HCT116 (cell line): ENCODE measurements at regions not wholly inside any gene's neighbourhood (a gene's known extent, or its start where the extent isn't known, plus 50 kb on each side); places are given as distances from the start of the nearest gene placed in this dataset.

ENCODE experiments used
- ATAC-seq: fragments of 200-7000 bp; cut with Tn5 transposase; 2 replicates; pipeline ENCODE4 v1.9.1; 2020; ENCODE audit warnings: mild to moderate bottlenecking, moderate library complexity
- BruUV-seq: library from RNA; stranded (reverse); fragments of 400-500 nt; replicated peaks from 2 replicates; lab custom pipeline; 2021; lab: Mats Ljungman, UMichigan
- CTCF ChIA-PET: fragments of 300-600 bp; sonication (Branson Sonifier 250); formaldehyde crosslinking; loops from one replicate; lab custom pipeline; 2021; ENCODE audit warnings: antibody characterized with exemption; lab: Charles Lee
- POLR2A ChIA-PET: fragments of 300-600, 350-600 bp; sonication (Branson Sonifier 250); formaldehyde crosslinking; loops from one replicate; lab custom pipeline; 2021; ENCODE audit warnings: antibody characterized with exemption; lab: Charles Lee
- RAD21 ChIA-PET, 2 experiments: fragments of 300-600 bp; sonication (Branson Sonifier 250); formaldehyde crosslinking; loops; one replicate each; lab custom pipeline; 2023; ENCODE audit warnings: low total read pairs in 2 of 2; ENCODE audit not compliant: uncharacterized antibody in 2 of 2, unreplicated experiment in 2 of 2, low non-redundant PET in 1 of 2; lab: Charles Lee
- DNase-seq: peaks from one replicate; pipeline ENCODE4 v3.0.0-alpha.2; 2010; ENCODE audit warnings: low read depth, low spot score
- H2AFZ ChIP-seq: fragments of 200-600 bp; shearing (Covaris generic), sonication (generic); 2 replicates; pipeline ENCODE4 v1.6.1; 2017; ENCODE audit warnings: low read depth, mixed run types, mixed read lengths, antibody characterized with exemption, low read length; ENCODE audit not compliant: poor library complexity, severe bottlenecking
- H3K27ac ChIP-seq: 2 replicates; pipeline ENCODE4 v1.5.1; 2012; ENCODE audit warnings: low read depth, low read length
- H3K27me3 ChIP-seq: fragments of 200-600 bp; sonication (generic); 2 replicates; pipeline ENCODE4 v1.6.1; 2016; ENCODE audit warnings: mixed run types, low read length, mixed read lengths; ENCODE audit not compliant: insufficient read depth
- H3K36me3 ChIP-seq, 2 experiments: fragments of 200-500 bp in 1 of 2; fragments of 200-600 bp in 1 of 2; sonication (Bioruptor generic) in 1 of 2; sonication (generic) in 1 of 2; 2 replicates each; pipeline versions ENCODE4 v1.5.1 to v1.6.1; 2014 to 2016; ENCODE audit warnings: low read length in 2 of 2, inconsistent platforms in 1 of 2, mixed read lengths in 1 of 2, mixed run types in 1 of 2; ENCODE audit not compliant: insufficient read depth in 2 of 2, control insufficient read depth in 1 of 2
- H3K4me1 ChIP-seq, 2 experiments: fragments of 200-600 bp in 1 of 2; sonication (generic) in 1 of 2; 2 replicates each; pipeline versions ENCODE4 v1.5.1 to v1.6.1; 2012 to 2017; ENCODE audit warnings: low read length in 2 of 2, inconsistent platforms in 1 of 2, mild to moderate bottlenecking in 1 of 2, mixed read lengths in 1 of 2, mixed run types in 1 of 2, moderate library complexity in 1 of 2; ENCODE audit not compliant: insufficient read depth in 2 of 2, control insufficient read depth in 1 of 2
- H3K4me2 ChIP-seq: fragments of 200-600 bp; sonication (generic); 2 replicates; pipeline ENCODE4 v1.6.1; 2017; ENCODE audit warnings: mixed run types, low read length, mixed read lengths
- H3K4me3 ChIP-seq, 2 experiments: fragments of 200-600 bp in 1 of 2; sonication (generic) in 1 of 2; replicated peaks in 1 of 2; 2 replicates each; pipeline ENCODE4 v1.5.1; 2011 to 2016; ENCODE audit warnings: low read length in 2 of 2, control low read depth in 1 of 2, low read depth in 1 of 2, mild to moderate bottlenecking in 1 of 2, mixed read lengths in 1 of 2, mixed run types in 1 of 2
- H3K79me2 ChIP-seq: fragments of 200-600 bp; sonication (generic); 2 replicates; pipeline ENCODE4 v1.6.1; 2017; ENCODE audit warnings: mild to moderate bottlenecking, mixed run types, low read length, moderate library complexity, mixed read lengths; ENCODE audit not compliant: insufficient read depth
- H3K9ac ChIP-seq: fragments of 200-600 bp; sonication (generic); 2 replicates; pipeline ENCODE4 v1.6.1; 2016; ENCODE audit warnings: low read length, mixed read lengths
- H3K9me2 ChIP-seq: fragments of 200-600 bp; sonication (generic), shearing (Covaris generic); 2 replicates; pipeline ENCODE4 v1.6.1; 2017; ENCODE audit warnings: mixed run types, mild to moderate bottlenecking, moderate library complexity; ENCODE audit not compliant: insufficient read depth
- H3K9me3 ChIP-seq, 2 experiments: fragments of 200-500 bp in 1 of 2; fragments of 200-600 bp in 1 of 2; sonication (Bioruptor generic) in 1 of 2; sonication (generic) in 1 of 2; 2 replicates each; pipeline ENCODE4 v1.6.1; 2014 to 2017; ENCODE audit warnings: low read length in 2 of 2, mixed read lengths in 2 of 2, inconsistent platforms in 1 of 2, low read depth in 1 of 2, mild to moderate bottlenecking in 1 of 2, mixed run types in 1 of 2, moderate library complexity in 1 of 2; ENCODE audit not compliant: control insufficient read depth in 1 of 2, insufficient read depth in 1 of 2
- H4K20me1 ChIP-seq: fragments of 200-600 bp; sonication (generic), shearing (Covaris generic); 2 replicates; pipeline ENCODE4 v1.6.1; 2017; ENCODE audit warnings: mixed run types, mild to moderate bottlenecking, moderate library complexity; ENCODE audit not compliant: insufficient read depth
- CBX3 ChIP-seq: IDR thresholded peaks from 2 replicates; pipeline ENCODE4 v1.6.1; 2012; ENCODE audit warnings: low read depth
- EGR1 ChIP-seq: IDR thresholded peaks from 2 replicates; pipeline ENCODE4 v1.6.1; 2012; ENCODE audit warnings: low read depth
- ELF1 ChIP-seq: IDR thresholded peaks from 2 replicates; pipeline ENCODE4 v1.6.1; 2012; ENCODE audit warnings: low read depth, borderline replicate concordance
- EZH2 ChIP-seq: fragments of 200-600 bp; sonication (generic); IDR thresholded peaks from 2 replicates; pipeline ENCODE4 v1.6.1; 2017; ENCODE audit warnings: antibody characterized with exemption, mixed run types
- JUND ChIP-seq: IDR thresholded peaks from 2 replicates; pipeline ENCODE4 v1.6.1; 2012
- POLR2AphosphoS5 ChIP-seq: IDR thresholded peaks from 2 replicates; pipeline ENCODE4 v1.6.1; 2011; ENCODE audit warnings: mild to moderate bottlenecking, low read depth, low read length, moderate library complexity
- REST ChIP-seq: IDR thresholded peaks from 2 replicates; pipeline ENCODE4 v1.6.1; 2012; ENCODE audit warnings: low read depth
- SIN3A ChIP-seq: IDR thresholded peaks from 2 replicates; pipeline ENCODE4 v1.6.1; 2012; ENCODE audit warnings: low read depth
- SRF ChIP-seq: IDR thresholded peaks from 2 replicates; pipeline ENCODE4 v1.6.1; 2012; ENCODE audit warnings: low read depth
- intact Hi-C: fragments of 100-400 bp; cut with micrococcal nuclease; formaldehyde crosslinking; loops from 2 replicates; pipeline ENCODE4 v1.10.0; 2022

GRCh38 chr14:84975241-84975902, 554.6 kb upstream of the FLRT2 start:
- Histone ChIP-seq H3K4me3 (no peak overlapping the region), H2AFZ (no peak overlapping the region), H3K9me3 (peaks cover 6 to 9% of the 10 kb centered on the region in 2 experiments; a peak in 2 of 4 replicates), H3K27me3 (no peaks in the 10 kb centered on the region), H3K9me2 (no peaks in the 10 kb centered on the region), H3K4me1 (no peaks in the 10 kb centered on the region), H3K4me2 (no peak overlapping the region), H3K27ac (no peak overlapping the region), H3K79me2 (no peaks in the 10 kb centered on the region), H3K36me3 (no peaks in the 10 kb centered on the region), H4K20me1 (no peaks in the 10 kb centered on the region), H3K9ac (no peak overlapping the region)
- no TSS peak for BruUV-seq
- intact Hi-C loops: no loop called here
- ChIA-PET CTCF (no interaction called here), RAD21 (no interaction called here), POLR2A (no interaction called here)
- DNase-seq (no peak), ATAC-seq (no peak)
- TF ChIP-seq REST: no peak
- no peak for TF ChIP-seq EGR1
- no peak for TF ChIP-seq EZH2
- no peak for TF ChIP-seq JUND
- TF ChIP-seq SIN3A: no peak
- no peak for TF ChIP-seq POLR2AphosphoS5
- no peak for TF ChIP-seq SRF
- TF ChIP-seq ELF1: no peak
- no peak for TF ChIP-seq CBX3
